NOMO-1 treated with dmso at 0.1 percent for 144 hours (cell line): ENCODE measurements at regions not wholly inside any gene's neighbourhood (a gene's known extent, or its start where the extent isn't known, plus 50 kb on each side); places are given as distances from the start of the nearest gene placed in this dataset.
"Not testable (repeated sequence)": the region's sequence is repeated elsewhere in the genome, so short reads cannot be mapped to it uniquely, and the experiment has no call there.

ENCODE experiments used
- DNase-seq: peaks from one replicate; lab custom pipeline; 2025; ENCODE audit not compliant: unreplicated experiment; lab: John Stamatoyannopoulos, UW

DNA sequence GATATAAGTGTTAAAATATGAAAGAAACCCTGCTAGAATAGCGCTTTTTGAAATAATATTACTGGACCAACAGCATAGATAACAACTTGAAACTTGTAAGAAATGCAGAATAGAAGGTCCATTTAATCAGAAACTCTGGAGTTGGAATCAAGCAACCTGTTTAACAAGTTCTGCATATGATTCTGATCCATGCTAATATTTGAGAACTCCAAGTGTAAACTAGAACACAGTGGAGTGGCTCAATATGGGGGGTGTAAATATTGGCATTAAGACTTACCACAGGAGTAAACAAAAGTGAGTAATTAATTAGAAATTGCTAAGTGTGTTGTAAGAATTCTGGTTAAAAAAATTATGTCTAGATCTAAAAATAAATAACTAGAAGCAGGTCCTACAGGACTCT lies 151.2 kb downstream of the SLITRK1 start:
- DNase-seq, result no peak

- no peak for DNase-seq
These were observed 151.6 kb downstream of the SLITRK1 start for GRCh38 chr13:83730674-83731073.

- DNase-seq, result no peak
These were observed 159.8 kb downstream of the SLITRK1 start for GRCh38 chr13:83722443-83722842.

DNA sequence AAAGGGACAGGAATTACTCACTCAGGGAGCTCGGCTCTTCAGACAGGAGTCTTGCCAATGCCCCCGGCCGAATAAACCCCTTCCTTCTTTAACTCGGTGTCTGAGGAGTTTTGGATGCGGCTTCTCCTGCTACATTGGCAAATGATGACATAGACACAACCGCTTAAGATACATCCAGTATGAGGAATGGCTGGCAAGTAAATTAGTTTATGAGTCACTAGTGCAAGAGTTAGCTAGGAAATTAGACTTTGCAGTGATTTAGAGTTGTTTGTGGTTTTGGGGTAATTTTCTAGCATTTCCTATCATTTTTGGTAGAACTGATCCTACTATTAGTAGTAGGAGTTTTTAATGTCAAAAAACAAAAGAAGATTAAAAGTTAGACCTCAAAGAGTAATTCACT lies 166.2 kb downstream of the SLITRK1 start:
- no peak for DNase-seq

DNA sequence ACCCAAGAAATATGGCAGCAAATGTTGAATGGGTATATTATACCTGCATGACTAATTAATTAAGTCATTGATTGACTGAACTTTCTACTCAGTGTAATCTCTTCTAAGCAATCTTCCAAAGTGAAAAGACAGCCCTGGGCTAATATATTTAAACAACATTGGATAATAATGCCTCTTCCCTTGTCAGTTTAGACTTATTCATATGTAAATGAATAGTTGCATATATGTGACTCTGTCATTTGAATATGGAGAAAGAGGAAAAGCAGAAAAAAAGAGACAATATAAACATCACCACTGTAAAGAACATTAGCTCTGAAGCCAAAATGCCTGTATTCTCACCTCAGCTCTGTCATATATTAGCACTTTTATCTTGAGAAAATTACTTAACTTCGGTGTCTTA lies 168.0 kb downstream of the SLITRK1 start:
- DNase-seq, result no peak

GRCh38 chr13:83710133-83710515 lies 172.2 kb downstream of the SLITRK1 start:
- DNase-seq, result no peak

- no peak for DNase-seq
These were observed 172.7 kb downstream of the SLITRK1 start for GRCh38 chr13:83709426-83710132.

- no peak for DNase-seq
These were observed 180.3 kb downstream of the SLITRK1 start for GRCh38 chr13:83702021-83702420.

DNA sequence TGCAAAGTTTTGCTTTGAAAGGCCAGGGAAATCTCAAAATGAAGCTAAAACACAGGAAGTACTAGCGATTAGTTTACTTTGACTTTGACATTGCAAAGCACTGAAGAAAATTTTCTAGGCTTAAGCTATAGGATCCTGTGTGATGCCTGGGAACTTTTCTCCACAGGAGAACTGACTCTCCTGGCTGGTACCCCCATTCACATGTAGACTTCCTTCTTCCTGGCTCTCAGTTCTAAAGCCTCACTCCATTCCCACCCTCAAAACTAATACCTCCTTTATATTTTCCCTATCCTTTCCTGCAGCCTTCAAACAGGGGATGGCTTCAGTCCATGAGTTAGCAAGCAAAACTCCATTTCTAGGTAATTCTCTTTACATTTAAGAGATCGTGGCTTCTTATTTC lies 189.5 kb downstream of the SLITRK1 start:
- DNase-seq, result no peak

DNA sequence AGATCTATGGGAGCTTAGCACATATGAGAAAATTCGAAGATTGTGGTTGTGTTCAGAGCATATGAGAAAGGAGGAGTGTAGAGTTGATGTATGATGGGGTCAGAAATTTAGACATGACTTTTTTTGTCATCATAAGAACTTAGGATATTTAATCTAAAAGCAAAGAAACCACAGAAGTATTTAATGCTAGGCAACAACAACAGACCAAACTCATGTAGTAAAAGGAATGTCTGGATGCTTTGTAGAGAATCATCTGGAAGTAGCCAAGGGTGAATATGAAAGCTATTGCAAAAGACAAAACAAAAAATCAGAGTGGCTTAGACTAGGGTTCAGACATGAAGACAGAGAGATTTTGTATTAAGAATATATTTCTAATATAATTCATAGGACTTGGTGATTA lies 190.3 kb downstream of the SLITRK1 start:
- DNase-seq, result no peak

DNA sequence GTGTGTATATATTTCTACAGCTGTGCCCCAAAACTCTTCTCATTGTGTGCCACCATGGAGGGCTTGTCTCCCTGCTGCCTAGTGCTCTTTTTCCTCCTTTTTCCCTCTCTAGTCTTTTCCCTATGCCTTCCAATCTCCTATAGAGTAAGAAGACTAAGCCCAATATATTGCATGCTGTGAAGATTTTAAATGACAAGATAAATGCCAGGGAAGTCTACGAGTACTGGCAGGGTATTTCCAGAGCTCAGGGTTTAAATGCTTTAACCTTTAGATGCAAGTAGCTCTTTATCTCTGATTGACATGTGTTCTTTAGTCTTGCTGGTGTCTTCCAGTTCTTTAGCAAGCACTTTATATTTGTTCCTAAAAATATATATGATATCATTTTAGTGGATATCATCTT lies 200.7 kb downstream of the SLITRK1 start:
- DNase-seq, result no peak

DNA sequence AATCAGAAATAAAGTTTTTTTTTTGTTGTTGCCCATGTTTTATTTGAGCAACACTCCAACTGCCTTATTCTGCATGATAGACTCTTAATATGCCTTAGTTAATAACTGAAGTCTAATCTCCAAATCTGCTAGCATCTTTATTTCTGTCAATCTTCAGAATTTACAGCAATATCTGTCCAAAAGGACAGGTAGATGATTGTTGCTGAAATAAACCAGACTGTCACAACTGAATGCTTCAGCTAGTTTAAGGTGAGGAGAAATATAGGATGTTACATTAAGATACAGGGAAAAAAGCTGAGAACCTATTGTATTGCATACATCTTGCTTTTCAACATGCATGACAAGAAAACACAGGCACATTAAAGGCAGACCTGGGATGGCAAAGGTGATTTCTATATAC lies 204.3 kb downstream of the SLITRK1 start:
- no peak for DNase-seq

DNA sequence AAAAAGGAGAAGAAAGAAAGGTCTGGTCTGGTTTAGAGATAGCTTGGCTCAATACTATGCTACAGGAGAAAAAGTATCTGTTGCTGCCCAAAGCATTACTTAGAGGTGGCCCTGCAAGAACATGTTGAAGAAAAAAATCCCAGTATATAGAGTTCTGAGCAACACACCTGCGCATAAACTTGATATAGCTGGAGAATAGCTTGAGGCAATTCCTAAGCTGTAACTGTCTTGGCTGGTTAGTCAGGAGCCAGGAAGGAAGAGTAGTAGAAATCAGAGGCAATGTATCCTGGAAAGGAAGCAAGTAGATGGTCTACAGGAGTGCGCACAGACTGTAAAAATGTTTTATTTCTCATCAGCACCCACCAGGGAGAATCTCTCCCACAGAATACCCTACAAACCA lies 209.7 kb downstream of the SLITRK1 start:
- no peak for DNase-seq

GRCh38 chr13:83667606-83668005 lies 214.7 kb downstream of the SLITRK1 start:
- DNase-seq, result no peak

DNA sequence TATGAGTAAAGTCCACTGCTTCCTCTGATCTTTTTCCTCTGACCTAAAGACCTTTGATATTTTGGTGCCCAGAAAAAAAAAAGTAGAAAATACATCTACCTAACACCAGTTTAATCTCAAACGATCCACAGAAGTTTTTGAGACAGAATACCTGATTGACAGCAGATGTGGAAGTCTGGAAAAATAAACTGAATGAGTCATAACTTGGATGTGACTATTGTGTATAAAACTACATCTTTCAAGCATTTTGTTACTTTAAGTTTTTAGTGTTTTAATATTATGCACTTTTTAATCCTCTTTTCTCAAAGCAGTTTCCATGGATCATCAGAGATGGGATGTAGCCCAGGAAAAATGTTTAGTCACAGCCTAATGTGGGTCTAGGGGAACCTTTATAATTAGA lies 216.1 kb downstream of the SLITRK1 start:
- no peak for DNase-seq

- DNase-seq, result no peak
These were observed 225.0 kb downstream of the SLITRK1 start for GRCh38 chr13:83657281-83657680.

GRCh38 chr13:83642617-83643016 lies 239.7 kb downstream of the SLITRK1 start:
- not testable (repeated sequence) for DNase-seq

GRCh38 chr13:83634601-83635000 lies 247.7 kb downstream of the SLITRK1 start:
- DNase-seq, result no peak

DNA sequence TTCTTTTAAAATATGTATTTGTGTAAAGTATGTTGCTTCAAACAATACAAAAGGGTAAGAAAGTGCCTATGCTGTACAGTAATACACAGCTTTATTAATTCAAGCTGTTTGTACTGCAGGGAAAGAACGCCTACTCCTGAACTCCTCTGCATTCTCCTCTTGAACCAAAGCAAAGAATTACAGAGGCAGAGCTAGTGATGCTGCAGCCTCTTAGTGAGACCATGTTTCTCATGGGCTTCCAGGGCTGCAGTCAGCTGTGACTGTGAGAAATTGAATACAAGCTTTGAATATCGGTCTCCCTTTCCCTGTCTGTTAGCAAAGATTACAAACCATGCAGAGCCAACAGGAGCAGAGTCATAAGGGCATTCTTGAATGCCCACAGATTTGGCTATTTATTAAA lies 248.5 kb downstream of the SLITRK1 start:
- DNase-seq, result no peak

DNA sequence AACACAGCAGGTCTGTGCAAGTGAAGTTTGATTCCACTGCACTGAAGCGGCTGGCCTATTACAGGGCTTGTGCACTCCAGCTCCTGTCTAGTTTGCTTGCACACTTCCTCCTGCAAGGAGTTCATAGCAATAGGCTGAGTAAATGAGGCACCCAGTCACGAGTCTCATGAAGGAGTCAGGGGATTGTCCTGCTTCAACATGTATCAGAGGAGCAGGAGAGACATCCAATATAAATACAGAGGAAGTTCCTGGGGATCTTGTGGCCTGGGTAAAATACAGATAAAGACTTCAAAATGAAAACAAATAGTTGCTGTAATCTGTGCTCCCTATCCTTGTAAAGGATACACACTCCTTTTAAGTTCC lies 259.9 kb downstream of the SLITRK1 start:
- no peak for DNase-seq

DNA sequence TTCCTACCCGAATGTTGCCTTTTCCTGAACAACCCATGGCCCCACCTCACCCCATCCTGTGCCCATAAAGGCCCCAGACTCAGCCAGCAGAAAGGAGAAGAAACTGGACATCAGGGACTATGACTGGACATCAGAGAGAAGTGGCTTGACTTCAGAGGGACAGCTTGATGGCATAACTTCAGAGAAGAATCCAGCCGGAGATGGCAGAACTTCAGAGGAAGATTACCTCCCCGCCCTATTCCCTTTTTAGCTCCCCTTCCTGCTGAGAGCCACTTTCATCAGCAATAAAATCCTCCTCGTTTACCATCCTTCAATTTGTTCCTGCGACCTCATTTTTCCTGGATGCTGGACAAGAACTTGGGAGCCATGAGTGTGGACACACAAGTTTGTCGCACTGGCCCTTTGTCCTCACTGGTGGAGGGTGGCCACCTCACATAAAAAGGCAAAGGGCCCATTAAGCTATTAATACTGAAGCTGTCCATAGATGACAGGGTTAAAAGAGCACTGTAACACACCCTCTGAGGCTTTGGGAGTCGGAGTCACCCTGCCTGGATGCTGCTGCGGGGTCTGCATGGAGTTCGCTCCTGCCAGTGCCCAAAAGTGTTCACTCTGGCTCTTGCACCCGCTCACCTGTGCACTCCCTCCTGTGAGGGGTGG lies 260.4 kb downstream of the SLITRK1 start:
- DNase-seq, result no peak

DNA sequence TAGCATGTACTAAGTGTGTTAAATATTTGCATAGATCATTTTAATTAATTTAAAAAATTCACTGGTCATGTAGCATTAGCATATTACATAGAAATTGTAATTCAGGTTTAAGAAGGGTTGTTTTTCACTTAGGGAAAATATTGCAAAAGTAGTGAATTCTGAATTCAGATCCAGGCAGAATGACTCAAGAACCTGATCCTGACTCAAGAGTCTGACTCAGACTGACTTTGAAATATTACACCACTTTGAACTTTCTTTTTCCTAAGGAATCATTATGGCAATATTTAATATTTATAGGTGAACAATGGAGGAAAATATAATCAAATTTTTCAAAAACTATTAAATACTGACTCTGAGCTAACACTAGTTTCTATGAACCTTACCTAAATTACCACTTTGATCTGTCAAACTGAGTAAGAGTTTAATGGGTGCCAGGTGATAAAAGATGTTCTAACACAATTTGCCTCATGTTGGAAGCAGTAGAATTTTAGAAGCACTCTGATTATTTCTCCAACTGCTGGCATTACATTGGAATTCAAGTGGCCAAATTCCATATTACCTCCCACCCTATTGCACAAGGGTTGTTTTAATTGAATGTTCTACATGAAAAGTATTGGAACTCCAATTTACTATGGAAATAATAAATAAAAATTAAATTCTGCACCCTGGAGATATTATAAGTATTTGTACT lies 261.6 kb downstream of the SLITRK1 start:
- DNase-seq, result no peak
